CD4-positive, alpha-beta T cell (primary cell): ENCODE measurements at regions not wholly inside any gene's neighbourhood (a gene's known extent, or its start where the extent isn't known, plus 50 kb on each side); places are given as distances from the start of the nearest gene placed in this dataset.

Source experiments
- ATAC-seq: fragments of 200-7000 bp; cut with Tn5 transposase; one replicate; pipeline ENCODE4 v1.10.0; 2022; ENCODE audit warnings: mild to moderate bottlenecking; ENCODE audit not compliant: poor library complexity
- CTCF ChIA-PET: fragments of 350-600 bp; sonication (Branson Sonifier 250); formaldehyde crosslinking; loops from one replicate; lab custom pipeline; 2021; ENCODE audit warnings: antibody characterized with exemption, inconsistent platforms; lab: Charles Lee
- POLR2A ChIA-PET: fragments of 350-600 bp; sonication (Branson Sonifier 250); formaldehyde crosslinking; loops from one replicate; lab custom pipeline; 2021; ENCODE audit warnings: antibody characterized with exemption, inconsistent platforms; lab: Charles Lee
- DNase-seq, 14 experiments: peaks; one replicate each; pipeline ENCODE4 v3.0.0-alpha.2; 2013 to 2020; ENCODE audit warnings: mixed read lengths in 2 of 14
- H3K27ac ChIP-seq, 2 donors: one replicate each; pipeline versions ENCODE4 v1.5.1 to v1.7.0; 2013; ENCODE audit warnings: low read length in 2 of 2, low read depth in 1 of 2, mild to moderate bottlenecking in 1 of 2
- H3K27me3 ChIP-seq, 2 experiments: 1 replicate in 1 of 2; 2 replicates in 1 of 2; pipeline versions ENCODE4 v1.6.1 to v1.7.0; 2013; ENCODE audit warnings: low read length in 2 of 2, control low read depth in 1 of 2, mild to moderate bottlenecking in 1 of 2, moderate library complexity in 1 of 2; ENCODE audit not compliant: insufficient read depth in 2 of 2, control insufficient read depth in 1 of 2
- H3K36me3 ChIP-seq: one replicate; pipeline ENCODE4 v1.6.1; 2013; ENCODE audit warnings: low read length, control low read depth; ENCODE audit not compliant: insufficient read depth
- H3K4me1 ChIP-seq: one replicate; pipeline ENCODE4 v1.6.1; 2013; ENCODE audit warnings: low read length, control low read depth; ENCODE audit not compliant: insufficient read depth
- H3K4me3 ChIP-seq: one replicate; pipeline ENCODE4 v1.5.1; 2013; ENCODE audit warnings: mild to moderate bottlenecking, low read length, moderate library complexity
- H3K9me3 ChIP-seq, 2 experiments: 1 replicate in 1 of 2; 2 replicates in 1 of 2; pipeline versions ENCODE4 v1.6.1 to v1.7.0; 2013; ENCODE audit warnings: low read length in 2 of 2, mild to moderate bottlenecking in 2 of 2, control low read depth in 1 of 2, moderate library complexity in 1 of 2; ENCODE audit not compliant: control insufficient read depth in 1 of 2, insufficient read depth in 1 of 2
- H3K27ac Mint-ChIP-seq: one replicate; pipeline ENCODE4 v1.8.0; 2020; ENCODE audit warnings: mixed read lengths
- H3K27me3 Mint-ChIP-seq: one replicate; pipeline ENCODE4 v1.8.0; 2021; ENCODE audit warnings: mixed read lengths
- H3K36me3 Mint-ChIP-seq: one replicate; pipeline ENCODE4 v1.8.0; 2021; ENCODE audit warnings: low read depth, mixed read lengths
- H3K4me1 Mint-ChIP-seq: one replicate; pipeline ENCODE4 v1.8.0; 2021; ENCODE audit warnings: low read depth, mixed read lengths
- H3K4me3 Mint-ChIP-seq: one replicate; pipeline ENCODE4 v1.8.0; 2020; ENCODE audit warnings: mild to moderate bottlenecking, mixed read lengths
- H3K9me3 Mint-ChIP-seq: one replicate; pipeline ENCODE4 v1.8.0; 2020; ENCODE audit warnings: mixed read lengths
- intact Hi-C, 2 experiments: fragments of 100-400 bp; cut with DNase I in 1 of 2; cut with micrococcal nuclease in 1 of 2; formaldehyde crosslinking; loops; one replicate each; pipeline versions ENCODE4 v1.15.1 to v1.9.0; 2023 to 2025; cut with DNase I, micrococcal nuclease
- TF ChIP-seq, protein P1 (sequence below): fragments of 200-600 bp; IDR thresholded peaks from one replicate; pipeline ENCODE4 v1.8.0; 2022; ENCODE audit warnings: antibody characterized with exemption, mild to moderate bottlenecking

DNA sequence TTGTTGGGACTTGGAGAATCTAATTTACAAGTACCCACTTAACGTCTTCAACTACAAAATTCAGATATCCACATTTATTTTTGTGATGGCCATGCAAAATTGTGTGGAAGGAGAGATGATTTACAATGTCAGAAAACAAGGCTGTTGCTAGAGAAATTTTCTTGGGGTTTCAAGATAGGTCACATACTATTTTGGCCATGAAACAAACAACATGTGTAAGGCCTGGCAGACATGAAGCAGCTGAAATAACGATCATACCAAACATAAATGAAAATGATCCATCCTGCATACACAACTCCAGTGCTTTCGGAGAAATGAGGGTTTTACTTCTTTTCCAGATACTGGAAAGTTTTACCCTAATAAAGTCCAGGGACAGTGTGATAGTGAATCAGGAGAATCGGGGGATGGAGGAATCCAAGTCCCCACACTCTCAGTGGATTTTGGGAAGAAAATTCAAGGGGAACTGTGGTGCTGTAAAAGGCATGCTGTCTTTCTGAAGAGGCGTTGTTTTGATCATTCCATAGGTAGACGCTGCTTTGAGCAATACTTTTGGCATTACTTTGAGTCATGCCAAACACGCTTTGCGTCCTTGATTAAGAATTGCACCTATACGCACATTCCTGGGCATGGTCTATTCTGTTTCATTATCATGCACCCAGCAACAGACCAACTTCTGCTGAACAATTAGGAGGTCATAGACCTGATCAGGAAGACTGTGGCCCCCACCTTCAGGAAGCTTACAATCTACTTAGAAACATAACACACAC, 79.4 kb downstream of the POU3F3 start:
- intact Hi-C loops = no loop called here
- peaks cover 3% of the 10 kb centered on the region for H3K4me1 Mint-ChIP-seq
- TF ChIP-seq, protein P1, sequence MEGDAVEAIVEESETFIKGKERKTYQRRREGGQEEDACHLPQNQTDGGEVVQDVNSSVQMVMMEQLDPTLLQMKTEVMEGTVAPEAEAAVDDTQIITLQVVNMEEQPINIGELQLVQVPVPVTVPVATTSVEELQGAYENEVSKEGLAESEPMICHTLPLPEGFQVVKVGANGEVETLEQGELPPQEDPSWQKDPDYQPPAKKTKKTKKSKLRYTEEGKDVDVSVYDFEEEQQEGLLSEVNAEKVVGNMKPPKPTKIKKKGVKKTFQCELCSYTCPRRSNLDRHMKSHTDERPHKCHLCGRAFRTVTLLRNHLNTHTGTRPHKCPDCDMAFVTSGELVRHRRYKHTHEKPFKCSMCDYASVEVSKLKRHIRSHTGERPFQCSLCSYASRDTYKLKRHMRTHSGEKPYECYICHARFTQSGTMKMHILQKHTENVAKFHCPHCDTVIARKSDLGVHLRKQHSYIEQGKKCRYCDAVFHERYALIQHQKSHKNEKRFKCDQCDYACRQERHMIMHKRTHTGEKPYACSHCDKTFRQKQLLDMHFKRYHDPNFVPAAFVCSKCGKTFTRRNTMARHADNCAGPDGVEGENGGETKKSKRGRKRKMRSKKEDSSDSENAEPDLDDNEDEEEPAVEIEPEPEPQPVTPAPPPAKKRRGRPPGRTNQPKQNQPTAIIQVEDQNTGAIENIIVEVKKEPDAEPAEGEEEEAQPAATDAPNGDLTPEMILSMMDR = no peak
- POLR2A ChIA-PET = no interaction called here
- H3K27me3 ChIP-seq = peaks cover 3 to 5% of the 10 kb centered on the region in 2 experiments
- no peaks in the 10 kb centered on the region for H3K36me3 ChIP-seq
- no peak overlapping the region for H3K27ac ChIP-seq
- CTCF ChIA-PET = no interaction called here
- DNase-seq = no peak
- peaks cover 0 to 1% of the 10 kb centered on the region in 2 experiments for H3K9me3 ChIP-seq
- H3K4me3 ChIP-seq = no peak overlapping the region
- H3K27ac Mint-ChIP-seq = no peak overlapping the region
- H3K27me3 Mint-ChIP-seq = peaks cover 13% of the 10 kb centered on the region
- ATAC-seq = no peak
- no peak overlapping the region for H3K4me3 Mint-ChIP-seq
- H3K4me1 ChIP-seq = peaks cover 2% of the 10 kb centered on the region
- H3K36me3 Mint-ChIP-seq = no peaks in the 10 kb centered on the region
- no peaks in the 10 kb centered on the region for H3K9me3 Mint-ChIP-seq

DNA sequence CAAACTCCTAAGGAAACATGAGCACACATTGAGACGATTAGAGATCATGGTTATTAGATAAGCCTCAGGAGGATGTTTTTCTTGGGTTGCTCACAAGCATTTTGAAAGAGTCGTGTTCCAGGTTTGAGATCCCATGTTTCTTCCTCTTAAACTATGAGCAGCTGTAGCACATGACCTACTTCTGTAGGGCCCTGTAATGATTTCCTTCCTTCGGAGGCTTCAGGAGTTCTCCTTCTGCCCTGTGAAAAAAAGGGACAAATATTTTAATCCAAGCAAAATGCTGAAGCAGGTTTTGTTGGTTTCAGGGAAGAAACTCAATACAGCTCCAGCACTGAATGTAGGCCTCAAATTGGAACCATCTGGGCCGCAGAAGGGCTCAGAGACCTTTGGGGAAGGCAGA, 82.6 kb downstream of the POU3F3 start:
- Histone ChIP-seq H3K27me3 (peaks cover 0 to 3% of the 10 kb centered on the region in 2 experiments), H3K27ac (no peak overlapping the region), H3K9me3 (peaks cover 0 to 11% of the 10 kb centered on the region in 2 experiments), H3K4me1 (peaks cover 4% of the 10 kb centered on the region), H3K36me3 (no peaks in the 10 kb centered on the region), H3K4me3 (no peak overlapping the region)
- TF ChIP-seq, protein P1 = no peak
- no peak for ATAC-seq
- CTCF ChIA-PET = no interaction called here
- Mint-ChIP-seq H3K4me3 (no peak overlapping the region), H3K36me3 (no peaks in the 10 kb centered on the region), H3K4me1 (peaks cover 6% of the 10 kb centered on the region), H3K27ac (no peak overlapping the region), H3K9me3 (no peaks in the 10 kb centered on the region), H3K27me3 (no peaks in the 10 kb centered on the region)
- intact Hi-C loops = no loop called here
- POLR2A ChIA-PET = no interaction called here
- DNase-seq = no peak

DNA sequence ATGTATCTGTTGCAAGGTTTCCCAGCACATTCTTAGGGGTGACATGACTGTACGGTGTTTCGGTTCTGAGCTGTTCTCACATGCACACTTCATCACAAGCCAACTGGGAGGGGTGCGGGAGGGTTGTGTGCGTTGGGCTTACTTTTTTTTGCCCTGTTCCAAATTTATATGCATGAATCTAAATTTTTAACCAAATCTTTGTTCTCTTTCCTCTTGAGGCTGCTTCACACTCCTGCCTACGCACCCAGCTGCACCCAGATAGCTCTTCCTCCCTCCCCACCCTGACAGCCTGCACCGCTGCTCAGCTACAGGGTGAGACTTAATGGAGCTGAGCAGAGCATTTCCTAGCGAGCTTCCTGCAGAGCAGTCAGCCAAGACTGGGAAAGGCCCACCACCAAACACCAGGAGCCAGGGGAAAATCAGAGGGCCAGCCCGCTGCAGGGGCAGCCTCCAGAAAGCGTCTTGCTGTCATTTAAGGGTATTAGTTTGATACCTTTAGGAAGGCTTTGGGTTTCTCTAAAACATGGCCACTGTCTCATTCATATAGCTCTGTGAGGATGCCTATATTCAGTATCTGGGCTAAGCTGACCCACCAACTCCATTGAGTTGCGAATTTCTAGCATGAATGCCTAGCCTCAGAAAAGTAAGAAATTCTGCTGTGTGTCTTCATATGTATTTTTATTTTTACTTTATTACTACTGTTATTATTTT, 84.5 kb downstream of the POU3F3 start:
- Mint-ChIP-seq H3K27ac (no peak overlapping the region), H3K36me3 (no peaks in the 10 kb centered on the region), H3K4me1 (peaks cover 6% of the 10 kb centered on the region), H3K9me3 (no peaks in the 10 kb centered on the region), H3K27me3 (no peaks in the 10 kb centered on the region), H3K4me3 (peak overlapping the region; percentile 45)
- ATAC-seq (no peak), DNase-seq (peak in 1 of 14 experiments; percentile 3)
- POLR2A ChIA-PET = no interaction called here
- CTCF ChIA-PET = no interaction called here
- intact Hi-C loops = no loop called here
- peak overlapping the region; percentile 19 for H3K4me3 ChIP-seq
- no peak overlapping the region for H3K27ac ChIP-seq
- peaks cover 0 to 11% of the 10 kb centered on the region in 2 experiments for H3K9me3 ChIP-seq
- TF ChIP-seq, protein P1 = no peak
- no peaks in the 10 kb centered on the region for H3K36me3 ChIP-seq
- peaks cover 0 to 3% of the 10 kb centered on the region in 2 experiments for H3K27me3 ChIP-seq
- peaks cover 4% of the 10 kb centered on the region for H3K4me1 ChIP-seq
